ENCODE measurements at regions not wholly inside any gene's neighbourhood (a gene's known extent, or its start where the extent isn't known, plus 50 kb on each side); places are given as distances from the start of the nearest gene placed in this dataset.

DNA sequence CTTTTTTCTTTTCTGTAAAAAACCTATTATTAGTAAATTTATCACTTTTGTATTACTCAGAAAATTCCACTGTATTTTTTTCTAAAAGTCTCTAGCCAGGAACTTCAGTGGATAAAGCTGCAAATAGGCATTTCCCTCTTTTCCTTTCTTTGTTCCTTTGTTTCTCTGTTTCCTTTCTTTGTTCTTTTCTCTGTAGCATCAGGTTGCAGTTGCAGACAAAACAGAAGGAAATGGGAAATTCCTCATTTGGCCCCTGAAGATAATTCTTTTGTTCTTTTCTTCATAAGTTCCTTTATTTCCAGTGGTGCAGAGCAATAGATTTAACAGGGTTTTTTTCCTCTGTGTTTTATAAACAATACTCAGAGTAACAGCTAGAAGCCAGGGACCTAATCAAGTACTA is 416.5 kb downstream of the TBL1XR1 start:
- H3K9me3 ChIP-seq (ENCODE audit: control extremely low read depth in 1 of 5, control insufficient read depth in 4 of 5, insufficient read depth in 2 of 5, low read depth in 1 of 5, low read length in 4 of 5) = no peaks in the 10 kb centered on the region

DNA sequence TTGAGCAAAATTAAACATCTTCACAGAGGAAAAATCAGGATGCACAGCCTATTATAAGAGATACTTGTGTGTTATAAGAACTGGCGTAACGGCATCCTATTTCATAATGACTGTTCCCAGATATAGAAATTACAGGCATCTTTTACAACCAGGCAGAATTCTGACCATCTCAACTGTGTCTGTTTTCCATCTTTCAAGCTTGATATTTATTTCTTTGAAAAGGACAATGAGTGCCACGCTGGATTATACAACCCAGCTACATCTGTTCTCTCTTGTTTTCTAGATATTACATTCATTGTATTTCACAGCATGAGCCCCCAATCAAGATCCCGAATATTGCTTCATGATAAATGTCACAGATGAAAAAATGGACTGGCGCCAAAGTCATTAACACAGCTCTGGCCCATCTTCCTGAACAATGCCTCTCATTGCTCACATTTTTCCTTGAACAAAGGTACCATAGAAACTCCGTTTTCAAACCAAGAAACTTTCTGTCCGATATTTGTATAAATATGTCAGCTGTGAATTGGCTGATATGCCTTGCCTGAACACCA is 420.6 kb downstream of the TBL1XR1 start:
- Histone ChIP-seq H3K9me3 (ENCODE audit: control extremely low read depth in 1 of 5, control insufficient read depth in 4 of 5, insufficient read depth in 2 of 5, low read depth in 1 of 5, low read length in 4 of 5) (peaks cover 0 to 10% (median 0%) of the 10 kb centered on the region in 5 experiments), H3K27me3 (replicated peaks in 2 of 5; ENCODE audit: control insufficient read depth in 4 of 5, insufficient read depth in 5 of 5, low read length in 4 of 5) (no peaks in the 10 kb centered on the region), H3K36me3 (ENCODE audit: control insufficient read depth in 4 of 4, insufficient read depth in 4 of 4, low read length in 3 of 4) (no peaks in the 10 kb centered on the region), H3K27ac (ENCODE audit: insufficient read depth in 1 of 2, low read depth in 1 of 2, low read length in 2 of 2, poor library complexity in 1 of 2, severe bottlenecking in 2 of 2) (no peak overlapping the region), H3K4me3 (ENCODE audit: control insufficient read depth in 1 of 7, extremely low read depth in 1 of 7, insufficient read depth in 4 of 7, low read depth in 2 of 7, low read length in 6 of 7) (no peak overlapping the region), H3K4me1 (ENCODE audit: control extremely low read depth in 1 of 4, control insufficient read depth in 4 of 4, insufficient read depth in 4 of 4, low read length in 3 of 4) (no peaks in the 10 kb centered on the region)
- ChIA-PET CTCF (no interaction called here), POLR2A (interaction anchor here (0.5 kb wide), 1 partner anchor 51 kb away, joined by 3 read pairs; no protein-coding TSS in a partner anchor)
- DNase-seq = no peak
- WGBS (ENCODE audit: insufficient coverage) = 100% methylated on average over 5 of the region's 7 CpGs

More for the DNA sequence above, 416.5 kb downstream of the TBL1XR1 start:
- Histone ChIP-seq H3K27me3 (replicated peaks in 2 of 5; ENCODE audit: control insufficient read depth in 4 of 5, insufficient read depth in 5 of 5, low read length in 4 of 5) (no peaks in the 10 kb centered on the region), H3K27ac (ENCODE audit: insufficient read depth in 1 of 2, low read depth in 1 of 2, low read length in 2 of 2, poor library complexity in 1 of 2, severe bottlenecking in 2 of 2) (no peak overlapping the region), H3K4me1 (ENCODE audit: control extremely low read depth in 1 of 4, control insufficient read depth in 4 of 4, insufficient read depth in 4 of 4, low read length in 3 of 4) (no peaks in the 10 kb centered on the region), H3K36me3 (ENCODE audit: control insufficient read depth in 4 of 4, insufficient read depth in 4 of 4, low read length in 3 of 4) (no peaks in the 10 kb centered on the region), H3K4me3 (ENCODE audit: control insufficient read depth in 1 of 7, extremely low read depth in 1 of 7, insufficient read depth in 4 of 7, low read depth in 2 of 7, low read length in 6 of 7) (no peak overlapping the region)
- ChIA-PET CTCF (no interaction called here), POLR2A (no interaction called here)
- no peak for DNase-seq

DNA sequence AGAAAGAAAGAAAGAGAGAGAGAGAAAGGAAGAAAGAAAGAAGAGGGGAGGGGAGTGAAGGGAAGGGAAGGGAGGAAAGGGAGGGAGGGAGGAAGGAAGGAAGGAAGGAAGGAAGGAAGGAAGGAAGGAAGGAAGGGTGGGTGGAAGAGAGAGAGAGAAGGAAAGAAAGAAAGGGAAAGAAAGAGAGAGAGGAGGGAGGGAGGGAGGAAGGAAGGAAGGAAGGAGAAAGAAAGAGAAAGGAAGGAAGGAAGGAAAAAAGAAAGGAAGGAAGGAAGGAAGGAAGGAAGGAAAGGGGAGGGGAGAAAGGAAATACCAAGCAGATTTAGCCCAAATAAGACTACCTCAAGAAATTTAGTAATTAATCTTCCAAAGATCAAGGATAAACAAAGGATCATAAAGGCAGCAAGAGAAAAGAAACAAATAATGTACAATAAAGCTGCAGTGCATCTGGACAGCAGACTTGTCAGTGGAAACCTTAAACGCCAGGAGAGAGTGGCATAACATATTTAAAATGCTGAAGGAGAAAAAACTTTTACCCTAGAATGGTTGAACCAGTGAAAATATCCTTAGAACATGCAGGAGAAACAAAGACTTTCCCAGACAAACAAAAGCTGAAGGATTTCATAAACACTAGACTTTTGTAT is 427.6 kb downstream of the TBL1XR1 start:
- POLR2A ChIA-PET = no interaction called here
- Histone ChIP-seq H3K27me3 (replicated peaks in 2 of 5; ENCODE audit: control insufficient read depth in 4 of 5, insufficient read depth in 5 of 5, low read length in 4 of 5) (no peaks in the 10 kb centered on the region), H3K36me3 (ENCODE audit: control insufficient read depth in 4 of 4, insufficient read depth in 4 of 4, low read length in 3 of 4) (no peaks in the 10 kb centered on the region), H3K27ac (ENCODE audit: insufficient read depth in 1 of 2, low read depth in 1 of 2, low read length in 2 of 2, poor library complexity in 1 of 2, severe bottlenecking in 2 of 2) (no peak overlapping the region), H3K4me3 (ENCODE audit: control insufficient read depth in 1 of 7, extremely low read depth in 1 of 7, insufficient read depth in 4 of 7, low read depth in 2 of 7, low read length in 6 of 7) (no peak overlapping the region), H3K4me1 (ENCODE audit: control extremely low read depth in 1 of 4, control insufficient read depth in 4 of 4, insufficient read depth in 4 of 4, low read length in 3 of 4) (no peaks in the 10 kb centered on the region), H3K9me3 (ENCODE audit: control extremely low read depth in 1 of 5, control insufficient read depth in 4 of 5, insufficient read depth in 2 of 5, low read depth in 1 of 5, low read length in 4 of 5) (peaks cover 0 to 19% (median 8%) of the 10 kb centered on the region in 5 experiments)
- WGBS (ENCODE audit: insufficient coverage) = no CpG with 5 or more reads among the region's 1 CpG
- CTCF ChIA-PET = no interaction called here
- no peak for DNase-seq

DNA sequence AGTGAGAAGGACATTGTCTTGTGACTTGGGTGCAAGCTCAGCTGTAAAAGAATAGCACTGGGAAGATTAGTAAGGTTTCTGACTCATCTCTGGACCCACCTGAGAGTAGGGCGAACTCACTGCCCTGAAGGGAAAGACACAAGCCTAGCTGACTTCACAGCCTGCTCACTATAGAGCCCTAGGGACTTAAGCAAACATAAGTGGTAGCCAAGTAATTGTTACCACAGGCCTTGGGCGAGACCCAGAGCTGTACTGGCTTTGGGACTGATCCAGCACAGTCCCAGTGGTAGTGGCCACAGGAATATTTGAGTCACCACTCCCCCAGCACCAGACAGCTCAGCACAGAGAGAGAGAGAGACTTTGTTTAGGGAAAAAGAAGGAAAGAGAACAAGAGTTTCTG is 429.9 kb downstream of the TBL1XR1 start:
- POLR2A ChIA-PET = no interaction called here
- CTCF ChIA-PET = no interaction called here
- WGBS (ENCODE audit: insufficient coverage) = 93% methylated on average over 1 of the region's 2 CpGs

DNA sequence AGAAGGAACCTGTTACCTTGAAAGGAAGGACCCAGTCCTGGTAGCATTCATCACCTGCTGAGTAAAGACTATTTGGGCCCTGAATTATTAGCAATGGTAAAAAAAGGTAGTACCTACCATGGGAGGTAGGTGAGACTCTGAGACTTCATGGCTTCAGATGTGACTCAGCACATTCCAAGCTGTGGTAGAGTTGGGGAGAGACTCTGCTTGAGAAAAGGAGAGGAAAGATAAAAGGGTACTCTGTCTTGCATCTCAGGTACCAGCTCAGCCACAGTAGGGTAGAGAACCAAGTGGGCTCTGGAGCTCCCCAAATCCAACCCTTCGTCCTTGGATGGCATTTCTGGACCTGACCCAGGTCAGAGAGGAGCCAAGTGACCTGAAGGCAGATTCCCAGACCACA is 430.4 kb downstream of the TBL1XR1 start:
- Histone ChIP-seq H3K36me3 (ENCODE audit: control insufficient read depth in 4 of 4, insufficient read depth in 4 of 4, low read length in 3 of 4) (no peaks in the 10 kb centered on the region), H3K4me1 (ENCODE audit: control extremely low read depth in 1 of 4, control insufficient read depth in 4 of 4, insufficient read depth in 4 of 4, low read length in 3 of 4) (no peaks in the 10 kb centered on the region), H3K27me3 (replicated peaks in 2 of 5; ENCODE audit: control insufficient read depth in 4 of 5, insufficient read depth in 5 of 5, low read length in 4 of 5) (no peaks in the 10 kb centered on the region), H3K9me3 (ENCODE audit: control extremely low read depth in 1 of 5, control insufficient read depth in 4 of 5, insufficient read depth in 2 of 5, low read depth in 1 of 5, low read length in 4 of 5) (peaks cover 0 to 9% (median 8%) of the 10 kb centered on the region in 5 experiments), H3K27ac (ENCODE audit: insufficient read depth in 1 of 2, low read depth in 1 of 2, low read length in 2 of 2, poor library complexity in 1 of 2, severe bottlenecking in 2 of 2) (no peak overlapping the region), H3K4me3 (ENCODE audit: control insufficient read depth in 1 of 7, extremely low read depth in 1 of 7, insufficient read depth in 4 of 7, low read depth in 2 of 7, low read length in 6 of 7) (no peak overlapping the region)
- CTCF ChIA-PET = no interaction called here
- no peak for DNase-seq
- WGBS (ENCODE audit: insufficient coverage) = 100% methylated on average over 1 of the region's 1 CpG
- POLR2A ChIA-PET = no interaction called here

More for the DNA sequence above, 429.9 kb downstream of the TBL1XR1 start:
- H3K9me3 ChIP-seq (ENCODE audit: control extremely low read depth in 1 of 5, control insufficient read depth in 4 of 5, insufficient read depth in 2 of 5, low read depth in 1 of 5, low read length in 4 of 5) = peaks cover 0 to 10% (median 8%) of the 10 kb centered on the region in 5 experiments
- no peaks in the 10 kb centered on the region for H3K4me1 ChIP-seq (ENCODE audit: control extremely low read depth in 1 of 4, control insufficient read depth in 4 of 4, insufficient read depth in 4 of 4, low read length in 3 of 4)
- no peak for DNase-seq
- no peaks in the 10 kb centered on the region for H3K36me3 ChIP-seq (ENCODE audit: control insufficient read depth in 4 of 4, insufficient read depth in 4 of 4, low read length in 3 of 4)
- no peaks in the 10 kb centered on the region for H3K27me3 ChIP-seq (replicated peaks in 2 of 5; ENCODE audit: control insufficient read depth in 4 of 5, insufficient read depth in 5 of 5, low read length in 4 of 5)
- H3K4me3 ChIP-seq (ENCODE audit: control insufficient read depth in 1 of 7, extremely low read depth in 1 of 7, insufficient read depth in 4 of 7, low read depth in 2 of 7, low read length in 6 of 7) = no peak overlapping the region
- no peak overlapping the region for H3K27ac ChIP-seq (ENCODE audit: insufficient read depth in 1 of 2, low read depth in 1 of 2, low read length in 2 of 2, poor library complexity in 1 of 2, severe bottlenecking in 2 of 2)

DNA sequence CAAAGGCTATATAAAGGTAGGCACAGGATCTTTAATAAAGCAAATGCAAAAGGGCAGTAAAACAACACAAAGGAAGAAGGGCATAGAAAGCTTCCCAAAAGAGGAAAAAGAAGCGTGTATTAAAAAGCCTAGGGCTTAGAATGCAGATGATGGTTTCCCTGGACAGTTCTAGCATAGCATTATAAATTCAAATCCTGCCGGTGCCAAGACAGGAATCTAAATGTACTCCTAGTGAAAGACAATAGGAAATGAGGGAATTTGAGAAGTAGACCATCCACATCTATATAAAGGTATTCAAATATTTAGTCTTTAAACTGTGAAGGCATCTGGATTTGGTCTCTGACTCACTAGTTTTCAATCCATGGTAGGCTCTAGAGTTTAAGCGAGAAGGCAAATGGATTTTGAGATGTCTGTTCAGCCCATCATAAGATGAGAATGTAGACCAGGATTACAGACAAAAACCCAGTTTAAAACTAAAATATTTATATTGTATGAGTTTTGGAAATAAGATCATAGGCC is 431.8 kb downstream of the TBL1XR1 start:
- Histone ChIP-seq H3K27ac (ENCODE audit: insufficient read depth in 1 of 2, low read depth in 1 of 2, low read length in 2 of 2, poor library complexity in 1 of 2, severe bottlenecking in 2 of 2) (no peak overlapping the region), H3K4me1 (ENCODE audit: control extremely low read depth in 1 of 4, control insufficient read depth in 4 of 4, insufficient read depth in 4 of 4, low read length in 3 of 4) (no peaks in the 10 kb centered on the region), H3K27me3 (replicated peaks in 2 of 5; ENCODE audit: control insufficient read depth in 4 of 5, insufficient read depth in 5 of 5, low read length in 4 of 5) (no peaks in the 10 kb centered on the region), H3K4me3 (ENCODE audit: control insufficient read depth in 1 of 7, extremely low read depth in 1 of 7, insufficient read depth in 4 of 7, low read depth in 2 of 7, low read length in 6 of 7) (no peak overlapping the region), H3K9me3 (ENCODE audit: control extremely low read depth in 1 of 5, control insufficient read depth in 4 of 5, insufficient read depth in 2 of 5, low read depth in 1 of 5, low read length in 4 of 5) (peaks cover 0 to 8% (median 7%) of the 10 kb centered on the region in 5 experiments), H3K36me3 (ENCODE audit: control insufficient read depth in 4 of 4, insufficient read depth in 4 of 4, low read length in 3 of 4) (no peaks in the 10 kb centered on the region)
- WGBS (ENCODE audit: insufficient coverage) = 100% methylated on average over 1 of the region's 3 CpGs
- no peak for DNase-seq
- POLR2A ChIA-PET = no interaction called here
- CTCF ChIA-PET = no interaction called here

DNA sequence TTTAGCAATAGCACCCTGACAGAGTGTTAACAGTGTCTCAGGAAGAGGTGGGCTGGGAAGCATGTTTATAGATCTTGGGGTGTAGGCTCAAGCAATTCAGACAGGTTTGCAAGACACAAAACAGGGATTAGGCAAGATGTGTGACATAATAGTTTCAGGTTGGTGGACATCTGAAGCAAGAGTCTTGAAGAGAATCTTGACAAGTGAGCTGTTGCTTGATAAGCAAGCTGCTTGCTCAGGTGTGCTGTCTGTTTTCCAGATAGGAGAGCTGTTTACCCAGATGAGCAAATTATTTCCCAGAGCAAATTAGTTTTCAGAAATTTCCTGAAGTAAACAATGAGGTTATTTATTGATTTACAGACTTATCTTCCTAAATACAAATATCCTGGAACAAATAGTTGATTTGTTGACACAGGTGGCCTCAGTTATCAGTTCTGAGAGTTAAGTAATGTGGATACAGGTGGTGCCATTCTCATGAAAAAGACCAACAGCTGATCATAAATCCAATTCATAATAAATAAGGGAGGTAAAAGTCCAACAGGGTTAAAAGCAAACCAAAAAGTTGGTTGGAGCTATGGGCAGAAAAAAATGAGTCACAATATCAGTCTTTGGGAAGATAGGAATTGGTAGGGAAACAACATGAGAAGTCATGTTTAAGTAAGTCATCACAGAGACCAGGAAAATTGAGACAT is 437.3 kb downstream of the TBL1XR1 start:
- Histone ChIP-seq H3K9me3 (ENCODE audit: control extremely low read depth in 1 of 5, control insufficient read depth in 4 of 5, insufficient read depth in 2 of 5, low read depth in 1 of 5, low read length in 4 of 5) (no peaks in the 10 kb centered on the region), H3K27ac (ENCODE audit: insufficient read depth in 1 of 2, low read depth in 1 of 2, low read length in 2 of 2, poor library complexity in 1 of 2, severe bottlenecking in 2 of 2) (no peak overlapping the region), H3K4me3 (ENCODE audit: control insufficient read depth in 1 of 7, extremely low read depth in 1 of 7, insufficient read depth in 4 of 7, low read depth in 2 of 7, low read length in 6 of 7) (no peak overlapping the region), H3K36me3 (ENCODE audit: control insufficient read depth in 4 of 4, insufficient read depth in 4 of 4, low read length in 3 of 4) (no peaks in the 10 kb centered on the region), H3K27me3 (replicated peaks in 2 of 5; ENCODE audit: control insufficient read depth in 4 of 5, insufficient read depth in 5 of 5, low read length in 4 of 5) (no peaks in the 10 kb centered on the region), H3K4me1 (ENCODE audit: control extremely low read depth in 1 of 4, control insufficient read depth in 4 of 4, insufficient read depth in 4 of 4, low read length in 3 of 4) (no peaks in the 10 kb centered on the region)
- ChIA-PET CTCF (no interaction called here), POLR2A (no interaction called here)
- no peak for DNase-seq
